Adipocyte (in vitro differentiated cells): ENCODE measurements at regions not wholly inside any gene's neighbourhood (a gene's known extent, or its start where the extent isn't known, plus 50 kb on each side); places are given as distances from the start of the nearest gene placed in this dataset.

Experiments
- DNase-seq: peaks from one replicate; pipeline ENCODE4 v3.0.0-alpha.2; 2015; ENCODE audit warnings: low read depth
- H3K27me3 ChIP-seq: replicated peaks from 2 replicates; pipeline ENCODE4 v1.7.0; 2013; ENCODE audit warnings: mild to moderate bottlenecking, low read length, moderate library complexity; ENCODE audit not compliant: control insufficient read depth, insufficient read depth
- H3K36me3 ChIP-seq: 2 replicates; pipeline ENCODE4 v1.7.0; 2013; ENCODE audit warnings: low read length, mild to moderate bottlenecking, moderate library complexity; ENCODE audit not compliant: control insufficient read depth, insufficient read depth, severe bottlenecking
- H3K4me1 ChIP-seq: 2 replicates; pipeline ENCODE4 v1.7.0; 2013; ENCODE audit warnings: mild to moderate bottlenecking, low read length, moderate library complexity; ENCODE audit not compliant: control insufficient read depth, insufficient read depth
- H3K4me3 ChIP-seq: 2 replicates; pipeline ENCODE4 v1.7.0; 2013; ENCODE audit warnings: mild to moderate bottlenecking, low read length, moderate library complexity
- H3K9ac ChIP-seq: 2 replicates; pipeline ENCODE4 v1.7.0; 2013; ENCODE audit warnings: mild to moderate bottlenecking, low read length, moderate library complexity
- H3K9me3 ChIP-seq: 2 replicates; pipeline ENCODE4 v1.7.0; 2013; ENCODE audit warnings: mild to moderate bottlenecking, low read length, moderate library complexity; ENCODE audit not compliant: control insufficient read depth

- Histone ChIP-seq H3K27me3 (peaks cover 11% of the 10 kb centered on the region), H3K4me3 (no peak overlapping the region), H3K36me3 (no peaks in the 10 kb centered on the region), H3K9me3 (peaks cover 20% of the 10 kb centered on the region), H3K4me1 (no peaks in the 10 kb centered on the region), H3K9ac (no peak overlapping the region)
- no peak for DNase-seq
Measured at GRCh38 chr4:151905197-151905596, 144.4 kb upstream of the GATB start.

DNA sequence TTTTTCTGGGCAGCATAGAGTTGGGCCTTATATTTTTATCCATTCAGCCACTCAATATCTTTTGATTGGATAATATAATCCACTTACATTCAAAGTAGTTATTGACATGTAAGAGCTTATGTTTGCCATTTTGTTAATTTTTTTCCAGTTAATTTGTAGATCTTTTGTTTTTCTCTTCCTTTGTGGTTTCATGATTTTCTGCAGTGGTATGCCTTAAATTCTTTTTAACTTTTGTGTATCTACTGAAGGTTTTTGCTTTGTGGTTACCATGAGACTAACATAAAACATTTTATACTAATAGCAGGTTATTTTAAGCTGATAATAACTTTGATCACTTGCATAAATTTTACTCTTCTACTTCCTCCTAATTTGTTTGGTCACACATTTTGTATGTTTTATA lies 140.8 kb upstream of the GATB start:
- peaks cover 10% of the 10 kb centered on the region for H3K27me3 ChIP-seq
- H3K9me3 ChIP-seq, result peaks cover 24% of the 10 kb centered on the region
- H3K9ac ChIP-seq, result no peak overlapping the region
- no peaks in the 10 kb centered on the region for H3K4me1 ChIP-seq
- no peaks in the 10 kb centered on the region for H3K36me3 ChIP-seq
- H3K4me3 ChIP-seq, result no peak overlapping the region
- no peak for DNase-seq

DNA sequence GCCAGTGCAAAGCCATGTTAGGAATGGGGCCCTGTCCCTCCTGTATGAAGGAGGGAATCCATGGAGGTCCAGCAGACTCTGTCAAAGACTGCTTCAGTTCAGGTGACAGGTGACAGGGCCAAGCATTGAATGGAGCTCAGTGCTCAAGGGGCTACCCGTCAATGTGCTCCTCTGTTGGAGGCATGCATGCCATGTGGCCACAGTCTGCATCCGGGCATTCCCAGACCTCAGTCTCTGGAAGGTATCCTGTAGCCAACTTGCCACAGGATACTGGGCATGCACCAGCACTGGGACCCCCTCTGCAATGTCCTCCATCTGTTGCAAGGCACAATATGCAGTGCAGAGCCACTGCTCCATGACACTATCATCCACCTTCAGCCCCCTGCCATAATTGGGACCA lies 136.1 kb upstream of the GATB start:
- H3K4me1 ChIP-seq, result no peaks in the 10 kb centered on the region
- H3K9ac ChIP-seq, result no peak overlapping the region
- no peak for DNase-seq
- peaks cover 21% of the 10 kb centered on the region for H3K27me3 ChIP-seq
- peaks cover 11% of the 10 kb centered on the region for H3K9me3 ChIP-seq
- no peak overlapping the region for H3K4me3 ChIP-seq
- no peaks in the 10 kb centered on the region for H3K36me3 ChIP-seq

- peaks cover 29% of the 10 kb centered on the region for H3K27me3 ChIP-seq
- H3K9ac ChIP-seq, result no peak overlapping the region
- H3K4me1 ChIP-seq, result no peaks in the 10 kb centered on the region
- peaks cover 8% of the 10 kb centered on the region for H3K9me3 ChIP-seq
- H3K36me3 ChIP-seq, result no peaks in the 10 kb centered on the region
- no peak for DNase-seq
- no peak overlapping the region for H3K4me3 ChIP-seq
Measured at GRCh38 chr4:151895671-151896070, 134.9 kb upstream of the GATB start.

- H3K9me3 ChIP-seq, result no peaks in the 10 kb centered on the region
- H3K27me3 ChIP-seq, result peaks cover 29% of the 10 kb centered on the region
- no peaks in the 10 kb centered on the region for H3K36me3 ChIP-seq
Measured at GRCh38 chr4:151894246-151894645, 133.4 kb upstream of the GATB start.

GRCh38 chr4:151888367-151888866 lies 127.6 kb upstream of the GATB start:
- no peak for DNase-seq
- peaks cover 3% of the 10 kb centered on the region for H3K9me3 ChIP-seq
- H3K9ac ChIP-seq, result no peak overlapping the region
- H3K4me1 ChIP-seq, result no peaks in the 10 kb centered on the region
- H3K36me3 ChIP-seq, result no peaks in the 10 kb centered on the region
- H3K27me3 ChIP-seq, result peaks cover 23% of the 10 kb centered on the region
- no peak overlapping the region for H3K4me3 ChIP-seq

More at GRCh38 chr4:151894246-151894645, 133.4 kb upstream of the GATB start:
- Histone ChIP-seq H3K4me3 (no peak overlapping the region), H3K9ac (no peak overlapping the region), H3K4me1 (no peaks in the 10 kb centered on the region)
- DNase-seq, result no peak

DNA sequence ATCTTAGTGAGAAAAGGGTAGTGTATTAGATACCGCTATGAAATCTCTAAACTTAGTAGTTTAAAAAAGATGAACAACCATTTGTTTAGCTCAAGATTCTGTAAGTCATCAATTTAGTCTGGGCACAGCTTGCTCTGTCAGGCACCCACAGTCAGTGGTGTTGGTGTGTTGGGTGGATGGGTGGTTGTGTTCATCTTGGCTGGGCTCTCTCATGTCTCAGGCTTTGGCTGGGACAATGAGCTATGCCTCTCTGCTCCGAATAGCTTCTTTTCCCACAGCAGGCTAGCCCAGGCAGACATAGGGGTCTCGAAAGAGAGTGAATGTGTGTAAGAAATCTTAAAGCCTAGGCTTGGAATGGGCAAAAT lies 127.0 kb upstream of the GATB start:
- Histone ChIP-seq H3K36me3 (no peaks in the 10 kb centered on the region), H3K9ac (no peak overlapping the region), H3K4me1 (no peaks in the 10 kb centered on the region), H3K4me3 (no peak overlapping the region), H3K27me3 (peaks cover 17% of the 10 kb centered on the region), H3K9me3 (peaks cover 3% of the 10 kb centered on the region)
- DNase-seq, result no peak

GRCh38 chr4:151887031-151887815 lies 126.4 kb upstream of the GATB start:
- no peaks in the 10 kb centered on the region for H3K36me3 ChIP-seq
- peaks cover 3% of the 10 kb centered on the region for H3K9me3 ChIP-seq
- peaks cover 12% of the 10 kb centered on the region for H3K27me3 ChIP-seq
- H3K4me3 ChIP-seq, result no peak overlapping the region
- peak; percentile 47 for DNase-seq
- H3K4me1 ChIP-seq, result no peaks in the 10 kb centered on the region
- H3K9ac ChIP-seq, result no peak overlapping the region

- DNase-seq, result no peak
- Histone ChIP-seq H3K4me1 (no peaks in the 10 kb centered on the region), H3K4me3 (no peak overlapping the region), H3K36me3 (no peaks in the 10 kb centered on the region), H3K9me3 (peaks cover 3% of the 10 kb centered on the region), H3K9ac (no peak overlapping the region), H3K27me3 (peaks cover 7% of the 10 kb centered on the region)
Measured at GRCh38 chr4:151885123-151885522, 124.3 kb upstream of the GATB start.

GRCh38 chr4:151883747-151884146 lies 122.9 kb upstream of the GATB start:
- H3K9ac ChIP-seq, result no peak overlapping the region
- no peaks in the 10 kb centered on the region for H3K36me3 ChIP-seq
- H3K4me1 ChIP-seq, result no peaks in the 10 kb centered on the region
- H3K27me3 ChIP-seq, result peaks cover 9% of the 10 kb centered on the region
- DNase-seq, result no peak
- H3K4me3 ChIP-seq, result no peak overlapping the region
- peaks cover 3% of the 10 kb centered on the region for H3K9me3 ChIP-seq

DNA sequence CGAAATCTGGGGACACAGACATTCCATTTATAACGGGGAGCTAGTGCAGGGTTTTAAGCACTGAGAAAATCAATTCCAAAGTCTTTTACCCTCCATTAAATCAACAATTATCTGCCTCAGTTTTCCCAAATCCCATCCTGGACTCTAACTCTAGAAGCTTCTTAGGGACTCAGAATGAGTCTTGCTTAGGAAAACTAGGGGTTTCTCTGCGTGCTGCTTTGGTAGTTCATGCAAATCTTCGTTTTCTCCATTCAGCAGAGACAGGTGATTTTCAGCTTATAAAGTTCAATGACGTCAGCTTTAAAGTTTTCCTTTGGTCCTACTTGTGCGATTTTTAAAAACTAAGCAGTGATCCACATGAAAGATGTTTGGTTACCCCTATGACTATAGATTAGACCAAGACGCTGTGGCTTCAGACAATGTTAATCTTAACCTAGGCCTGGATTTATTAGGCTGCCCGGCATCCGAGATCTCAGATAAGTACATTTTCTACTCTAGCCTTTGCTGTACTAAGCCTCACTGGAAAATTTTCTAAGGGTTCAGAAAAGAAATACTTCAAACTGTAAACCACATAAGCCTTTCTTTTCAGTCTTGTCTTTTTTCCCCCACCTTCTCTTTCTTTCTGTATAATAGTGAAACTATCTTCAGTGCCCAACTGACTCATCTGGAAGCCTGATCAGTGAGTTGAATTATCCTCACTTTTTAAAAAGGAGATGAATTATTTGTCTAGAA lies 121.4 kb upstream of the GATB start:
- Histone ChIP-seq H3K27me3 (peaks cover 9% of the 10 kb centered on the region), H3K4me3 (no peak overlapping the region)
- no peak for DNase-seq

More for the DNA sequence above, 121.4 kb upstream of the GATB start:
- no peaks in the 10 kb centered on the region for H3K4me1 ChIP-seq
- H3K36me3 ChIP-seq, result no peaks in the 10 kb centered on the region
- peaks cover 3% of the 10 kb centered on the region for H3K9me3 ChIP-seq
- no peak overlapping the region for H3K9ac ChIP-seq
